ENCODE measurements at regions not wholly inside any gene's neighbourhood (a gene's known extent, or its start where the extent isn't known, plus 50 kb on each side); places are given as distances from the start of the nearest gene placed in this dataset.

- no peak for DNase-seq
Observed at GRCh38 chr2:7900593-7900992, 781.3 kb upstream of the ID2 start.

- no peak for DNase-seq
Observed at GRCh38 chr2:7902251-7902765, 779.5 kb upstream of the ID2 start.

GRCh38 chr2:7904319-7904718 lies 777.5 kb upstream of the ID2 start:
- no peak for DNase-seq

- no peak for DNase-seq
Observed at GRCh38 chr2:7905756-7906155, 776.1 kb upstream of the ID2 start.

- no peak for DNase-seq
Observed at GRCh38 chr2:7906431-7906830, 775.4 kb upstream of the ID2 start.

GRCh38 chr2:7907041-7907440 lies 774.8 kb upstream of the ID2 start:
- DNase-seq: no peak

- no peak for DNase-seq
Observed at GRCh38 chr2:7910752-7911151, 771.1 kb upstream of the ID2 start.

- DNase-seq: no peak
Observed at GRCh38 chr2:7911196-7911595, 770.7 kb upstream of the ID2 start.

- no peak for DNase-seq
Observed at GRCh38 chr2:7913974-7914373, 767.9 kb upstream of the ID2 start.

- peak; percentile 40 for DNase-seq
Observed at GRCh38 chr2:7915302-7916091, 766.4 kb upstream of the ID2 start.

- DNase-seq: no peak
Observed at GRCh38 chr2:7916670-7917069, 765.2 kb upstream of the ID2 start.

- DNase-seq: no peak
Observed at GRCh38 chr2:7919510-7919909, 762.3 kb upstream of the ID2 start.

- DNase-seq: no peak
Observed at GRCh38 chr2:7924023-7924762, 757.7 kb upstream of the ID2 start.

GRCh38 chr2:7925506-7925905 lies 756.4 kb upstream of the ID2 start:
- DNase-seq: no peak

GRCh38 chr2:7927691-7928090 lies 754.2 kb upstream of the ID2 start:
- DNase-seq: no peak

GRCh38 chr2:7929281-7929680 lies 752.6 kb upstream of the ID2 start:
- no peak for DNase-seq

- DNase-seq: peak; percentile 24
Observed at GRCh38 chr2:7930800-7931635, 750.8 kb upstream of the ID2 start.

- DNase-seq: no peak
Observed at GRCh38 chr2:7931808-7932207, 750.0 kb upstream of the ID2 start.

- no peak for DNase-seq
Observed at GRCh38 chr2:7933672-7934071, 748.2 kb upstream of the ID2 start.

GRCh38 chr2:7934476-7934875 lies 747.4 kb upstream of the ID2 start:
- no peak for DNase-seq

GRCh38 chr2:7937082-7937481 lies 744.8 kb upstream of the ID2 start:
- DNase-seq: no peak

- DNase-seq: no peak
Observed at GRCh38 chr2:7940723-7941122, 741.1 kb upstream of the ID2 start.

- no peak for DNase-seq
Observed at GRCh38 chr2:7943446-7943845, 738.4 kb upstream of the ID2 start.
